GM18502 (cell line): ENCODE measurements at regions not wholly inside any gene's neighbourhood (a gene's known extent, or its start where the extent isn't known, plus 50 kb on each side); places are given as distances from the start of the nearest gene placed in this dataset.

Experiments used
- ATAC-seq: cut with Tn5 transposase; IDR thresholded peaks from one replicate; pipeline ENCODE4 v1.9.1; 2021; ENCODE audit warnings: mild to moderate bottlenecking; ENCODE audit not compliant: unreplicated experiment, poor library complexity

- ATAC-seq: no peak
Measured at GRCh38 chr21:41689289-41689583, 77.6 kb downstream of the RIPK4 start.

GRCh38 chr21:41687633-41688032 is 79.2 kb downstream of the RIPK4 start:
- no peak for ATAC-seq

DNA sequence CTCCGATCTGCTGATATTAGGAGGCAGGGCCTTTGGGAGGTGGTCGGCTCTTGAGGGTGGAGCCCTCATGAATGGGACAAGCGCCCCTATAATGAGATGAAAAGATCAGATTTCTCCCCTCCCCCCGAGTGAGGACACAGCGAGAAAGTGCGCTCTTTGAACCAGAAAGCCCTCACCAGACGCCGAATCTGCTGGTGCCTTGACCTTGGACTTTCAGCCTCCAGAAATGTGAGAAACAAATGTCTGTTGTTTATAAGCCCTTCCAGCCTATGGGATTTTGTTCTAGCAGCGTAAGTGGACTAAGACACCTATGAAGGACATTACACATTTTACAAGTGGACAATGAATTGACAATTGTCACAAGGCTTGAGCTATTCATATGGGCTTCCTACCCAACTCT is 80.2 kb downstream of the RIPK4 start:
- no peak for ATAC-seq

GRCh38 chr21:41685511-41686149 is 81.2 kb downstream of the RIPK4 start:
- no peak for ATAC-seq

GRCh38 chr21:41684381-41685245 is 82.2 kb downstream of the RIPK4 start:
- ATAC-seq: no peak

DNA sequence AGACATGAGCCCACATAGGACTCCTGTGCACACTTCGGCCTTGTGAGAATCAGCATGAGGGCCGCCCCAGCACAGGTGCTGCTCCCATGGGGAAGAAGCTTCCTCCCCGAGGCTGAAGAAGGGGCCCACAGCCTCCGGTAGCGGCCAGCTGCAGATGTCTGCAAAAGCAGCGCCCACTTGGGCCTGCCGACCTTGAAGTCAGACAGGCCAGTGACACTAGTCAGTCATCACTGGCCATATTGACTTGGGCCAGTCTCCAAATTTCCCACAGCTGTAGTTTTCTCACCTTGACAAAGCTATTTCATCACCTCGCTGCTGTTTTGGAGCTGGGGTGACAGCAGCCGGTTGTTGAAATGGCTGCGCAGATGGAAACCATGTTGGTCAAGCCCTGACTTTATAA is 83.0 kb downstream of the RIPK4 start:
- no peak for ATAC-seq

GRCh38 chr21:41682719-41683179 is 84.1 kb downstream of the RIPK4 start:
- no peak for ATAC-seq

- ATAC-seq: no peak
Measured at GRCh38 chr21:41681939-41682718, 84.7 kb downstream of the RIPK4 start.

DNA sequence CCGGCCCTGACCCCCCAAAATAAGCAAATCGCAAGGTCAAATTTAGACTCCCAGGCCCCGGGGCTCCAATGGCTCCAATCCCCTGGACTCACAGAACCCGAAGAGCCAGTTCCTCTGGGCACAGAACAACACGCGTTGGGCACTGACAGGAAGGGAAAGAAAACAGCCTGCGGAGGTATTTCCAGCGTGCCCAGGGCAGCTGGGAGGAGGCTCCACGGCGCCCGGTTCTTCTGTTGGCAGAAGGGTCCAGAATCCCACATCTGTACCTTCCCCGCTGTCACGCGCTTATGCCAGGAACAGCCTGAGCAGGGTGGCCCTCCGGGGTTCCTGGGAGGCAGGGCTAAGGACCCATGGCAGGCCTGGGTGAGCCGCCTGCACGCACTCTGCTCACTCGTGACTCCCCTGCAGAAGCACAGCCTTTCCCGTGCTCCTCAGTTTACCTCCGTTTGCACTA is 85.5 kb downstream of the RIPK4 start:
- no peak for ATAC-seq

- ATAC-seq: no peak
Measured at GRCh38 chr21:41680444-41681347, 86.2 kb downstream of the RIPK4 start.

DNA sequence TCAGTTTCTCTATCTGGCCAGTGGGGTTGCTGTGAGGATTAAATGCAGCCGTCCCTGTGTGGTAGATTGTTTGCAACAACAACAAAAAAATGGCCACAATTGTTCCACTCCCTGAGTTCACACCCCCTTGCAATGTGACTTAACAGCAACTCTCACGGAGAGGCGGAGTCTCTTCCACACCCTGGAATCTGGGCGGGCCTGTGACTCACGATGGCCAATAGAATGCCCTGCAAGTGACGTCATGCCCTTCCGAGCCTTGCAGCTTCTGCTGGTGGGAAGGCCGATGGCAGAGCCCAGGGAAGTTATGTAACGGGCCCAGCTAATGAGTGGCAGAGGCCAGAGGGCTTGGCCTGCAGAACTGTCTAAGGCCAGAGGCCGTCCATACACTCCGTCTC is 87.9 kb downstream of the RIPK4 start:
- ATAC-seq: no peak

DNA sequence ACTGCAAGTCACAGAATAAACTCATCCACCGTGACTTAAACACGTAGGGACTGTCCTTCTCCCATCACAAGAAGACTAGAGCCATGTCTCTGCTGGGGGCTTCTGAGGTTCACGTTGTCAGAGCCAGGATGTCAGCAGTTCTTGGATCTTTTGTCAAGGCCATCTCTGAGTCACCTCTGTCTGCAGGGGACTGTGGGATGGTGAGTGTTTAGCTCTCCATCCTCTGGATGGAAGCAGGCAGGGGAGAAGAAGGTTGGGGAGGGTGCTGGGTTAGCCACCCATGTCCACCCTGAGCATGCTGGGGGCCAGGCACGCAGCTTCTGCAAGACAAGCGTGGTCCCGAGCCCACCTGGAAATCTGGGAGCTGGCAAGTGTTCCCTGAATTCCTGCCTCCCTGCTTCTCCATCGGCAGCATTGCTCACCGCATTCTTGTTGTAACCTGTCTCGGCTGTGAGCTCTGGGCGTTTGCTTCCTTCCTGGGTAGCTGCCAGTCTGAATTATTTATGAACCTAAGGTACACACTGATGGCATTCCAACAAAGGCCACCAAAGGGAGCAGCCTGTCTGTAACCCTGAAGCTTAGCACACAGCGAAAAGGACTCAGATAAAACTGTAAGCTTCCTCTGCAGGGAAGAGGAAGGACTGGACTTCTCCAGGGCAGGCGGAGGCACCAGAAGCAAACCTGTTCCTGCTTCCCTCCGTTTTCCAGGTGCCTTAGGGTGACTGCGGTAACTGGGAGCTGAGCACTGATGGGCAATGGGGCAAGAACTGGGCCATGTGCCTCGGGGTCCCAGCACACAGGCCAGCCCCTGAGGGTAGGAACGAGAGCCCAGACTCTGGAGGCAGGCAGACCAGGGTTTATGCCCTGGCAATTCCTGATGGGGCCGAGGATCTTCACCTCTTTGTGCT is 88.6 kb downstream of the RIPK4 start:
- no peak for ATAC-seq

GRCh38 chr21:41677671-41678015 is 89.2 kb downstream of the RIPK4 start:
- ATAC-seq: no peak

DNA sequence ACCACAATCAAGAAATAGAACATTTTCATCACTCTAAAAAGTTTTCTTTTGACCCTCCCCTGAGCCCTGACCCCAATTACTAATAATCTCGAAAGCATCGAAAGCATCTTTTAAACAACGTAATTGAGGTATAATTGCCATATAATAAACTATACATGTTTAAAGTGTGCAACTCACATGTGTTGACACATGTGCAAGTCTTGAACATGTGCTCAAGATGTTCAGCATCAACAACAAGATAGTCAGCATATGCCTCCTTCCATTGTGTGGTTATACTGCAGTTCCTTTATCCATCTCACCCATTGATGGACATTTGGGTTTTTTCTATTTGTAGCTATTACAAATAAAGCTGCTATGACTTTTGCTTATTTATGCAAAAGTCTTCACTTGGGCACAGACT is 90.7 kb downstream of the RIPK4 start:
- no peak for ATAC-seq

DNA sequence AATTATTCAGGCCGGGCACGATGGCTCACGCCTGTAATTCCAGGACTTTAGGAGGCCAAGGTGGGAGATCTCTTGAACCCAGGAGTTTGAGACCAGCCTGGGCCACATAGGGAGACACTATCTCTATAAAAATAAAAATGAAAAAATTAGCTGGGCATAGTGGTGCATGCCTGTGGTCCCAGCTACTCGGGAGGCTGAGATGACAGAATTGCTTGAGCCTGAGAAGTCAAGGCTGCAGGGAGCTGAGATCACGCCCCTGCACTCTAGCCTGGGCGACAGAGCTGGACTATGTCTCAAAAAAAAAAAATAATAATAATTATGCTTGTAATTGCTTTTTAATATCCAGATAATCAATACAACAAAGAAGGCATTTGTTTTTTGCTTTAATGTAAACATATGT is 91.3 kb downstream of the RIPK4 start:
- no peak for ATAC-seq

DNA sequence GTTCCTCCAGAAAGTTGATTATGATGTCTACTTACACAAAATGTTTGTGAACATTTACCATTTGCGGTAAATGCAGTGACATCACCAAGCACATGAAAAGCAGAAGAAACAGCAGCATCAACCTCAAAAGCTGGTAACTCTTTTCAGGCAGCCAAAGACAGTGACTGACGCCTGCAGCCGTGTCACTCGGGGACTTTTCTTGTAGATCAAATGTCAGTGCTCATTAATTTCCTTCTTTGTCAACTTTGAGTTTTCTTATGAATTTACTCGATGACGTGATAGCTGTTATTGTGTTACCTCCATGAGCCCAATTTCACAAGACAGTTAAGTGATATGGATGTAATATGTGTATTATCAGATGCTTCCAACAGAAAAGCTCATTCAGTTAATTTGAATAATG is 92.5 kb downstream of the RIPK4 start:
- no peak for ATAC-seq

GRCh38 chr21:41673596-41674335 is 93.1 kb downstream of the RIPK4 start:
- no peak for ATAC-seq

- ATAC-seq: no peak
Measured at GRCh38 chr21:41673071-41673470, 93.8 kb downstream of the RIPK4 start.

DNA sequence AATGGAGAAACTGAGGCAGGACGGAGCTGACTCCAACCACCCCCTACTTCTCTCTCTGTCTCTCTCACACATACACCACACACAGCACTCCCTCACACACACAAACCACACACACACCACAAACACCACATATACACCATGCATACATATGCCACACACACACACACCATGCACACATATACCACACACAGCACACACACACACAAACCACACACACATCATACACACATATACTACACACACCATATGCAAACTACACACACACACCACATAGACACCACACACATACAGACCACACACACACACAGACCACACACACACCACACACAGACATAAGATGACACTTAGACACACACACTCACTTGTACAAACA is 94.3 kb downstream of the RIPK4 start:
- no peak for ATAC-seq
